ENCODE measurements at regions not wholly inside any gene's neighbourhood (a gene's known extent, or its start where the extent isn't known, plus 50 kb on each side); places are given as distances from the start of the nearest gene placed in this dataset.

DNA sequence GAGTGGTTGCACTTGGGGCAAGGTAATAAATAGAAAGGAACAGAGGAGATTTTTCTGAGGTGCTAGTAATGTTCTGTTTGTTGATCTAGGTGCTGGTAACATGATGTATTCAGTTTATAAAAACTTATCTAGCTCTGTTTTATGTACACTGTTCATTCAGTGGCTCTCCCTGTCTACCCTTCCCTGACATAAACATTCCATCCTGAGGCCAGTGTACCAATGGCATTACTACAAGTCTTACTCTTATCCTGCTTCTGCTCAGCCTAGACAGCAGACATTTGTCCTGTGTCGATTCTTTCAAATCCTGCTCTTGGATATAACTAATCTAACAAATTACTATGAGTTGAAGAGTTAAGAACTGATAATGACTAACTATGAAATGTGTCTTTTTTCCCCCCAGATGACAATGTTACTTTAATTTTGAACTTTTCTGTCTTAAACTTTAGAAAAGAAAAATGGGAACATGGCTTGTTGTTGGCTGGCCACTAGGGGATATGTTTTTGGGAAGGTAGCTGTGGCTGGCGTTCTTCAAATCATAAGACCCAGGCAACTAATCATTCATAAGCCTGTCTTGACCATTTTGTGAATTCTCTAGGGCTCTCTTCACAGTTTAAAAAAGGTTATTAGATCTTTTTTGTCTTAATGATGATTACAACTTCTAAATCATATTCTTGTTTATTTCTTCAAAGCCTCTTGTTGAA lies 390.9 kb downstream of the PBX1 start:
- TF ChIP-seq, protein P1, sequence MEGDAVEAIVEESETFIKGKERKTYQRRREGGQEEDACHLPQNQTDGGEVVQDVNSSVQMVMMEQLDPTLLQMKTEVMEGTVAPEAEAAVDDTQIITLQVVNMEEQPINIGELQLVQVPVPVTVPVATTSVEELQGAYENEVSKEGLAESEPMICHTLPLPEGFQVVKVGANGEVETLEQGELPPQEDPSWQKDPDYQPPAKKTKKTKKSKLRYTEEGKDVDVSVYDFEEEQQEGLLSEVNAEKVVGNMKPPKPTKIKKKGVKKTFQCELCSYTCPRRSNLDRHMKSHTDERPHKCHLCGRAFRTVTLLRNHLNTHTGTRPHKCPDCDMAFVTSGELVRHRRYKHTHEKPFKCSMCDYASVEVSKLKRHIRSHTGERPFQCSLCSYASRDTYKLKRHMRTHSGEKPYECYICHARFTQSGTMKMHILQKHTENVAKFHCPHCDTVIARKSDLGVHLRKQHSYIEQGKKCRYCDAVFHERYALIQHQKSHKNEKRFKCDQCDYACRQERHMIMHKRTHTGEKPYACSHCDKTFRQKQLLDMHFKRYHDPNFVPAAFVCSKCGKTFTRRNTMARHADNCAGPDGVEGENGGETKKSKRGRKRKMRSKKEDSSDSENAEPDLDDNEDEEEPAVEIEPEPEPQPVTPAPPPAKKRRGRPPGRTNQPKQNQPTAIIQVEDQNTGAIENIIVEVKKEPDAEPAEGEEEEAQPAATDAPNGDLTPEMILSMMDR (IDR thresholded peaks at IDR 0.05; ENCODE audit: extremely low read depth in 1 of 2, insufficient read depth in 1 of 2, low read depth in 1 of 2, low read length in 2 of 2) = no peak
- no peak for TF ChIP-seq EZH2 (IDR thresholded peaks at IDR 0.05; ENCODE audit: borderline replicate concordance, low read depth, low read length, severe bottlenecking)
- no peak for TF ChIP-seq POLR2AphosphoS5 (IDR thresholded peaks at IDR 0.05; ENCODE audit: insufficient read depth, low read depth, low read length)
- TF ChIP-seq, protein P2, sequence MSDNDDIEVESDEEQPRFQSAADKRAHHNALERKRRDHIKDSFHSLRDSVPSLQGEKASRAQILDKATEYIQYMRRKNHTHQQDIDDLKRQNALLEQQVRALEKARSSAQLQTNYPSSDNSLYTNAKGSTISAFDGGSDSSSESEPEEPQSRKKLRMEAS (IDR thresholded peaks at IDR 0.05; ENCODE audit: insufficient read depth, insufficient read length) = no peak
- TF ChIP-seq POLR2A (IDR thresholded peaks at IDR 0.05; ENCODE audit: low read depth, low read length) = no peak
- no peak for TF ChIP-seq GATA2 (IDR thresholded peaks at IDR 0.05; ENCODE audit: insufficient read depth, insufficient read length, low read depth, low read length)
- no peak for TF ChIP-seq FOS (IDR thresholded peaks at IDR 0.05; ENCODE audit: borderline replicate concordance, insufficient read depth, low read length)
- TF ChIP-seq JUN (IDR thresholded peaks at IDR 0.05; ENCODE audit: borderline replicate concordance, insufficient read depth, insufficient read length, low read depth) = no peak

All from endothelial cell of umbilical vein (primary cell).